GM10266 (cell line): ENCODE measurements at regions not wholly inside any gene's neighbourhood (a gene's known extent, or its start where the extent isn't known, plus 50 kb on each side); places are given as distances from the start of the nearest gene placed in this dataset.
A peak's percentile ranks its signal among the peaks of the same experiment; 100 is the strongest.

ENCODE experiments used
- DNase-seq: peaks from one replicate; pipeline ENCODE4 v3.0.0; 2012; ENCODE audit errors: extremely low spot score
- CTCF ChIP-seq: IDR thresholded peaks from 2 replicates; pipeline ENCODE4 v1.5.1; 2012; ENCODE audit warnings: mild to moderate bottlenecking, low read depth; ENCODE audit not compliant: control insufficient read depth, insufficient read depth; ENCODE audit errors: missing control alignments

GRCh38 chr11:34564406-34564805 is 50.8 kb upstream of the ELF5 start:
- no peak for DNase-seq
- no peak for TF ChIP-seq CTCF

- TF ChIP-seq CTCF = no peak
- DNase-seq = no peak
Observed at GRCh38 chr11:34564807-34565241, 51.2 kb upstream of the ELF5 start.

GRCh38 chr11:34565417-34566207 is 52.0 kb upstream of the ELF5 start:
- TF ChIP-seq CTCF = peak; percentile 64
- DNase-seq = peak; percentile 25

GRCh38 chr11:34566208-34566551 is 52.6 kb upstream of the ELF5 start:
- DNase-seq = no peak

GRCh38 chr11:34566736-34567135 is 53.1 kb upstream of the ELF5 start:
- no peak for DNase-seq
- TF ChIP-seq CTCF = no peak

More at GRCh38 chr11:34566208-34566551, 52.6 kb upstream of the ELF5 start:
- TF ChIP-seq CTCF = no peak

- no peak for TF ChIP-seq CTCF
- DNase-seq = no peak
Observed at GRCh38 chr11:34567733-34568132, 53.2 kb upstream of the EHF start.

GRCh38 chr11:34570584-34570983 is 50.3 kb upstream of the EHF start:
- no peak for DNase-seq
- TF ChIP-seq CTCF = no peak
